NCI-H2171 treated with DMSO at 0.1 percent for 48 hours (cell line): ENCODE measurements at regions not wholly inside any gene's neighbourhood (a gene's known extent, or its start where the extent isn't known, plus 50 kb on each side); places are given as distances from the start of the nearest gene placed in this dataset.

Experiments
- DNase-seq: peaks from one replicate; lab custom pipeline; 2025; lab: John Stamatoyannopoulos, UW

GRCh38 chr12:19867970-19868369, 428.7 kb downstream of the AEBP2 start:
- no peak for DNase-seq

GRCh38 chr12:19869413-19869812, 430.1 kb downstream of the AEBP2 start:
- no peak for DNase-seq

- no peak for DNase-seq
These were observed 433.6 kb downstream of the AEBP2 start for GRCh38 chr12:19872621-19873540.

DNA sequence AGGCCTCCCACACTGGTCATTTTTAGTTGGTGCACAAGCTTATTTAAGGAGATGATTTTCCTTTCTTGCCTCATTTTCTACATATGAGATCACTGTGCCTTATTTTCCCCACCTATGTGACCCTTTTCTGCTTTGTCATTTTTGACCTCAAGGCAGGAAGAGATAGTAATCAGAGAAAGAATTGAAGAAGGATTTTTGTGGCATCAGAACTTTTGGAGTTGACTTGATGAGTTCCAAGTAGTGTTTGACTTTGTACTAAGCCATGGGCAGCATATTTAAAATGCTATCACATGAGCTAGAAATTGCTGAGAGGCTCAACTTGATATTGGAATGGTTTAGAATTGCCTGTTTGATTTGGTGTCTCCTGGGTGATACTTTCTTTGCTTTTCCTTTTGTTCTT, 440.8 kb downstream of the AEBP2 start:
- DNase-seq = no peak

DNA sequence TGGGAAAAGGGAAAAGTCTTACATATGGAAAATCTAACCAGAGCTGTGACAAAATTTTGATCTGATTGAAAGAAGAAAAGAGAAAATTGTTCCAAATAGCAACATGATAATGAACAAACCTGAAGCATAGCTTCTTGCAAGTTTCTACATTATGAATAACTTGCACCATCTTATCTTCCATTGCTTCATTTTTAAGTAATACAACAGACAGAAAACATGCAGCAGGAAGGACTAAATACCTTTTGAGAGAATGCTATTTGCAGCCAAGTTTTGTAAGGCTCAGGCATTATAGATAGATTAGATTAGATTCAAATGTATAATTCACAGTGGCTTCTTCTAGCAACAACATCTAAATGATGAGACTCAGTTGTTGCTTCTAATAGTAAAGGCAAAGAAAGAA, 441.4 kb downstream of the AEBP2 start:
- no peak for DNase-seq

- no peak for DNase-seq
These were observed 443.1 kb downstream of the AEBP2 start for GRCh38 chr12:19882346-19882745.

GRCh38 chr12:19884021-19884492, 444.8 kb downstream of the AEBP2 start:
- no peak for DNase-seq

- no peak for DNase-seq
These were observed 446.0 kb downstream of the AEBP2 start for GRCh38 chr12:19885093-19885812.

DNA sequence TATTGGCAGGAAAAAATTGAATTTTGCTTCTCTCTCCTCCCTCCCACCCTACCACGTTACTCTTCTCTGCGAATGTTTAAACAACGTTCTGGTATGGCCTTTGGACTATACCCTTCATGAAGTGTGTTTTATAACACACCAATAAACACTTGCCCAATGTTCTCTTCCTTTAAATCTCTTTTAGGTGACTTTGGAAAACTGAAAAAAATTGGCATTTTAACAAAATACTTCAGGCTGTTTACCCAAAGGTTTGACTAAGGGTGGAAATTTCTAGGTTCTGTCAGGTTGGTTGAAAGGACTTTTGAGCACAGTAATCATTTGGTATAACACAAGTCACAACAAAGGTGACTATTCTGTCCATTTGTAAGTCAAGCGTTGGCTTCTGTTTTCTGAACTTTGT, 446.8 kb downstream of the AEBP2 start:
- DNase-seq = no peak

GRCh38 chr12:19886639-19887064, 447.4 kb downstream of the AEBP2 start:
- no peak for DNase-seq

- DNase-seq = no peak
These were observed 450.7 kb downstream of the AEBP2 start for GRCh38 chr12:19890024-19890423.

DNA sequence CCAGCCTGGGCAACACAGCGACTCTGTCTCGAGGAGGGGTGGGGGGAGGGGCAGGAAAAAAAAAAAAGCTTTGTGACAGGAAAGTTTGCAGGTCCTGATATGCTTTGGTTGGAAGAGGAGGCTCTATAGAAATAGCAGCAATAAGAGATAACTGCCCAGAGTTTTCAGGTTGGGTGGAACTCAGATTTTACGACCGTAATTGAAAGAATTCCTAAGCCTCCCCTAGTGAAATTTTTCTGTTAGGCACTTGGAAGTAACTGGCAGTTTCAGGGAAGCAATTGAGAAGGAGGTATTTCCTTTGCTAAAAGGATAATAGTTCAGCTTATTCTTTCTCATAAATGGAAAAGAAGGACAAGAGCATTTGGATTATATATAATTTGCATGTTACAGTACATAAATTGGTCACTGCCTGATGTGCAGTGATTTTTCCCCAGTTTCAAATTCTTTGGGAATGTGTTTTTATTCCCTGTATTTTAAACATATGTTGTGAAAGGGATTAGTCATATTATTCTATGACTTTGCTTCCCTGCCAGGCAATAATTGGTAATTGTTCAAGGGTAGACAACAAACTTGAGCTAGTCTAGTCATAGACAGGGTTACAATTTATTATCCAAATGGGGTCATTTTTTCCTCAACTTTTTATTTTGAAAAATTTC, 452.8 kb downstream of the AEBP2 start:
- DNase-seq = no peak

- no peak for DNase-seq
These were observed 454.2 kb downstream of the AEBP2 start for GRCh38 chr12:19893514-19893913.

GRCh38 chr12:19894050-19894449, 454.8 kb downstream of the AEBP2 start:
- no peak for DNase-seq

GRCh38 chr12:19894803-19895202, 455.5 kb downstream of the AEBP2 start:
- no peak for DNase-seq

GRCh38 chr12:19895246-19896020, 456.1 kb downstream of the AEBP2 start:
- DNase-seq = no peak

DNA sequence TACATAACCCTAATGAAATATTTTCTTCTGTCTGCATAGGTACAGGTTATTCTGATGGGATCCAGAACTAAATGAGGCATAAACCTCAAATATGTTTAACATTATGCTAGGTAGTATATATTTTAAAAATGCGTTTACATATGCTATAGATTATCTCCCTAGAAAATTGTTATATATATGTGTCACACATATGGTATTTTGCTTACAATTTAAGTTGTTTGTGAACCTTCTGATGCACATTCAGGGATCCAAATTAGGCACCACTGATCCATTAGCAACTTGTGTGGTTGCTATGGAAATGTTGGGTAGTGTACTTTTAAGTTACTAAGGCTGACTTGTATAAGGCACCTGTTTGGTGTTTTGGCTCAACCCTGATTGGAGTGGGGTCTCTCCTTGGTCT, 456.7 kb downstream of the AEBP2 start:
- DNase-seq = no peak

DNA sequence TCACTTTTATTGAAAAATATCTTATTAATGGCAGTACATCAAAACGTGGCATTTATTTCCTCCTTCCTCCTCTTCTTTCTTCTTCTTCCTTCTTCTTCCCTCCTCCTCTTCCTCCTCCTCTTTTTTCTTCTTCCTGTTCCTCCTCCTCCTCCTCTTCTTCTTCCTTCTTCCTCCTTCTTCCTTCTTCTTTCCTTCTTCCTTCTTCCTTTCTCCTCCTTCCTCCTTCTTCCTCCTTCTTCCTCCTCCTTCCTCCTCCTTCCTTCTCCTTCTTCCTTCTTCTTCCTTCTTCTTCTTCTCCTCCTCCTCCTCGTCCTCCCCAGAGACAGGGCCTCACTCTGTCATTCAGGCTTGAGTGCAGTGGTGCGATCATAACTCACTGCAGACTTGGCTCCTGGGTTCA, 457.2 kb downstream of the AEBP2 start:
- no peak for DNase-seq

GRCh38 chr12:19897900-19898408, 458.7 kb downstream of the AEBP2 start:
- DNase-seq = no peak

DNA sequence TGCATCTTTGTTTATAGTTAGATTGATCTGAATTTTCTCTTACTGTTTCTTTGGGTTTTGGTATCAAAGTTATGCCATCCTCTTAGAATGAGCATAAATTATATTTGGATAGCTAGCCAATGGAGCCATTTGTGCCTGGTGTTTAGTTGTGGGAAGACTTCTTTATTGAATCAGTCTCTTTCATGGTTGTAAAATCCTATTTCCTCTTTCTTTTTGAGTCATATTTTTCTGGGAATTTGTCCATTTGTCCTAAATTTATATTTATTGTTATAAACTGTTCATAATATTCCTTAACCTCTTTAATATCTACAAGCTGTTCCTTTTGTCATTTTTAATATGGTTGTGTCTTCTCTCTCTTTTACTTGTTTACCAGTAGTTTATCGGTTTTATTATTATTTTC, 462.5 kb downstream of the AEBP2 start:
- no peak for DNase-seq

DNA sequence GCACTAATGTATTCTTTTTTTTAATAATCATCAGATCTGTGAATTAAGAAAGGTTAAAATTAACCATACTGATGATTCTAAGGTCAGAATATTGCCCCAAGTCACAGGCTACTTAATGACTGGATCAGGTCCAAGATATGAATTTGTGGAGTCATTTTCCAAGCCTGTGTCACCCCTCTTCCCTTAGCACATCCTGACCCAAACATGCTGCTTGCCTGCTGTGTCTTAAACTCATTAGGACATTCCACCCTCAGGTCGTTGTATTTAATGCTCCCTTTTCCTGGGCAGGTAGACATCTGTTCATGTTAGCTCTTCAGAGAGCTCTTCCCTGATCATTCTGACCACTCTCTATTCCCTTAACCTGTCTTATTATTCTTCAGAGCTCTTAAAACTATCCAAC, 463.5 kb upstream of the PDE3A start:
- no peak for DNase-seq

GRCh38 chr12:19908830-19909229, 459.5 kb upstream of the PDE3A start:
- DNase-seq = no peak
